GM21367 (cell line): ENCODE measurements at regions not wholly inside any gene's neighbourhood (a gene's known extent, or its start where the extent isn't known, plus 50 kb on each side); places are given as distances from the start of the nearest gene placed in this dataset.

ENCODE experiments used
- ATAC-seq: cut with Tn5 transposase; IDR thresholded peaks from one replicate; pipeline ENCODE4 v1.9.1; 2021; ENCODE audit not compliant: unreplicated experiment

GRCh38 chr1:48164571-48164970 is 57.9 kb upstream of the SLC5A9 start:
- no peak for ATAC-seq

- no peak for ATAC-seq
Measured at GRCh38 chr1:48160486-48161132, 61.9 kb upstream of the SLC5A9 start.

GRCh38 chr1:48139275-48139674 is 83.2 kb upstream of the SLC5A9 start:
- ATAC-seq: no peak

- no peak for ATAC-seq
Measured at GRCh38 chr1:48127735-48128685, 94.5 kb upstream of the SLC5A9 start.

GRCh38 chr1:48123647-48124046 is 98.9 kb upstream of the SLC5A9 start:
- no peak for ATAC-seq

- ATAC-seq: no peak
Measured at GRCh38 chr1:48121955-48122354, 100.6 kb upstream of the SLC5A9 start.

- ATAC-seq: no peak
Measured at GRCh38 chr1:48120621-48121020, 101.9 kb upstream of the SLC5A9 start.

GRCh38 chr1:48115835-48116234 is 106.7 kb upstream of the SLC5A9 start:
- no peak for ATAC-seq

- no peak for ATAC-seq
Measured at GRCh38 chr1:48114596-48115382, 107.7 kb upstream of the SLC5A9 start.

DNA sequence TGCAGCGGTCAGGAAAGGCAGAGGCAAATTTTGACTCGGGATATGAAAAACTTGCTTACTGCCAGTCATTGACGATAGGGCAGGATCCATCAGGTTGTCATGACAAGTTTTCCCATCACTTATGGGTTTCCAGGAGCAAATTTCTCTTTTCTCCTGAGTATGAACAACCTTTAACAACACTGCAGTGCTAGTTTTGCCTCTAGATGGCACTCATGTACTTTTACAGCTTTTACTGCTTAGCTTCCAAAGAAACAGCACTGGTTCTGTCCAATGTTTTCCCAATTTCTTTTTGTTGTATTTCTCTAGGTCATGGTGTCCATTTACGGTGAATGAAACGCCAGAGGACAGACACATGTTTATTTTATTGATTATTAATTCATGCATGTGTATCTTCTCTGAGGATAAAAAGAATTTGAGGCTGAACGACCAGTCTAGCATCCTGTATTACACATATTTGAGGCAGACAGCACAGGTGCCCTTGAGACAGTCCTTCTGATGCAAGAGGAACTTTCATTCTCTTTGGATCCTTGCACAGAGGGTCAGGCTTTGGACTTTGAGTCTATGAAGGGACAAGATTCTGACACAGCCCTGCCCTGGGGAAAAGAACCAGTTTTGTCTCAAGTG is 112.3 kb upstream of the TRABD2B start:
- ATAC-seq: no peak

- ATAC-seq: no peak
Measured at GRCh38 chr1:48107516-48107915, 110.3 kb upstream of the TRABD2B start.

DNA sequence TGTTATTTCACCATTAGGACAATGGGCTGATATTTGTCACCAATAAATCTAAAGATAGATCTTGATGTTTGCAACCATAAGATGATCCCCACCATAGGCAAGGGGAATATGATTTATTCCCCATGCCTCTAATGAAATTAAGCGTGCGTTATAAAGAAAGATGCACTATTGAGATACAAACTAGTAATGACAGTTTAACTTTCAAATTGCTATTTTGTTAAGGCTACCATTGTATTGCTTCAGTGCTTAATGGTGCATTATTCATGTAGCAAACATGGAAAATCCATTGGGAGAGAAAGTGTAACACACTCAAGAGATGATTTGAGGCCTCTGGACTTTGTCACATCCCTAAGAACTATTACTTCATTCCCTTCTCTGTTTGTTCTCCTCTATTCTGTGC is 108.9 kb upstream of the TRABD2B start:
- ATAC-seq: no peak

DNA sequence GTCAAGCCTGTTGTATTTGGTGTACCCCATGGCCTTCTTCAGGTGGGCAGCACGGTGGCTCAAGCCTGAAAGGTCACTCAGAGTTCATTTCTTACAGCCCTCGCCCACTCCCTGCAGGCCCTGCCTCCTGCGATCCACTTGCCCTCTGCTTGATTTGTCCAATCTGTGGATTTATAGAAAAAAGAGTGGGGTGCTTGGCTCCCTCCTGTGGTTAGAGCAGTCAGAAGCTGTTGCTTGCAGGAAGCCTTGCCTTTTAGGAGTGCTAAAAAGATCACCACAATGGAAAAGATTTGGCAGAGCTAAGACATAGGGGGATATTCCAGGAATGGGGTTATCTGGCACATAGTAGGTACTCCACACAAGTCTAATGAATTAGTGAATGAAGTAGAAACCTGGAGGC is 108.0 kb upstream of the TRABD2B start:
- ATAC-seq: no peak

GRCh38 chr1:48103495-48103894 is 106.3 kb upstream of the TRABD2B start:
- ATAC-seq: no peak

- ATAC-seq: no peak
Measured at GRCh38 chr1:48102766-48103165, 105.6 kb upstream of the TRABD2B start.

DNA sequence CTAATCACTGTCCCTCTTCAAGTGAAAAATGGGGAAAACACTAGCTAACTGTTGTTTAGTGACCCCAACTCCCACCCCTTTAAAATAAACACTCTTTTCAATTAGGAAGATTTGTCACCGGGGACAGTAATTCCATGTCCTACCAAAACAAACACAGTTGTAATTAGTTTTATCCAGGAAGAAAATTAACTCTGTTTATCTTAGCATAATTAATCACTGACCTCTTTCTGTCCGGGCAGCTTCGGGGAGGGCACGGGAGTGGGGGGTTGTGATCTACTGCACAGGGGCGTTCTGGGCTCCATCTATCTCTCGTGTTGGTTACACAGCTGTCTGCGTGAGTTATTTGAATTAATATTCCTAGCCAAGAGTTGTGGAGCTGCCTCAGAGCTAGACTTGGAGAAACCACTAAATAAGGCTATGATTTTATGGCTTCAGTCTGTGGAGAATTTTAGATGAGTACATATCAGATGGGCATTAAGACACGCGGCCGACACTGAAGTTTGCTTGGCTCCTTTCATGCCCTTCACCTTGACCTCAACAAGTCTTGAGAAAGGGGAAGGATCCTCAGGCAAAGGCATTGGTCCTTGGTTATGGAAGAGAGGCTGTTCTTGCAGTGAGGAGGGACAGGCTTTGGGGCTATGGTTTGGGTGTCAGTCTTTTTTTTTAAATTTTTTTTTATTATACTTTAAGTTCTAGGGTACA is 102.0 kb upstream of the TRABD2B start:
- ATAC-seq: no peak

DNA sequence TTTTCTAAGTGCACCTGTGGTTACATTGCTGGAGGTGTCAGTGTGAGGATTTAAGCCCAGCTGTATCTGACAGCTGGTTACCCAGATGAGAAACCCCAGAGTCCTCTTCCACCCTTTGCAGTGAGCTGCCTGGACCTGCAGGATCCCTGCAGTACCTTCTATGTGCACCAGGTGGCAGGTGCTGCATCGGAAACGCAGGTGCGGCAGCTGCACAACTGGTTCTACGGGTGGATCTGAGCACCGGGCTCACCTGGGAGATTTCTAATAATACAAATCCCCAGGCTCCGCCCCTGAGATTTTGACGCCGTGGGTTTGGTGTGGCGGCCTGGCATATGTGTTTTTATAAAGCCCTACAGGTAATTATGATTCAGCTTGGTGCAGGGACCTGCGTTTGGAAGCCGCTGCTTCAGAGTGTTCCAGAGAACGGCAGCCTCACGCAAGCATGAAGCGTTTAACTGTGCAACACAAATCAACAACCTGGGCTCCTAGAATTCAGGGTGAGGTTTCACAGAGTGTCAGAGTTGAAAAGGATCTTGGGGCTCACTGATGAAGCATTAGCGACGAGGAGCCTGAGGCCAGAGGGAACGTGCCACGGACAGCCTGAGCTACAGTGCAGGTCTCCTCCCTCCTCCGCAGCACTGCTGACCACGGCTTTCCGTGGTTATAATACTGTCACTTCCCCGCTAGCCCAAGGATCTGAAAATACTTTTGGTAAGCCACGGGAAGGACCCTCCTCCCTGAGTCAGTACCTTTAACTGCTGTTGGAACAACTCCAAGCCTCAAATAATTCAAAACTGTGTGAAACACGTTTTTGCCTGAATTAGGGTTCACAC is 96.7 kb upstream of the TRABD2B start:
- ATAC-seq: peak; percentile 93

GRCh38 chr1:48093147-48093546 is 96.0 kb upstream of the TRABD2B start:
- ATAC-seq: no peak

DNA sequence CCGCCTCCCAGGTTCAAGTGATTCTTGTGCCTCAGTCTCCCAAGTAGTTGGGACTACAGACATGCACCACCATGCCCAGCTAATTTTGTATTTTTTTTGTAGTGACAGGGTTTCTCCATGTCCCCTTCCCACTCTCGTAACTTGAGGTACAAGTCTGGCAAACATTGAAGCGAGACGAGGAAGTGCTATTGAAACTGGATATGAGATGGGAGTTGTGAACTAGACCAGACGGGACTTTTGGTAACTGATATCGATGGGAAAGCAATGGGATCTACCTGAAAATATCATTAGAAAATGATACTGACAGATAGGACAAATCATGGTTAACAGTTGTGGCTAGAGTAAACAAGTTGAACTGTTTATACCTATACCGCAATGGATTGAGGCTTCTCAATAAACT is 95.2 kb upstream of the TRABD2B start:
- no peak for ATAC-seq
